H1 (cell line): ENCODE measurements at regions not wholly inside any gene's neighbourhood (a gene's known extent, or its start where the extent isn't known, plus 50 kb on each side); places are given as distances from the start of the nearest gene placed in this dataset.

Experiments
- CTCF ChIA-PET: fragments of 300-600 bp; sonication (Branson Sonifier 250); formaldehyde crosslinking; loops from one replicate; lab custom pipeline; 2021; ENCODE audit not compliant: partially characterized antibody; lab: Charles Lee
- POLR2A ChIA-PET: fragments of 300-600 bp; sonication (Branson Sonifier 250); formaldehyde crosslinking; loops from one replicate; lab custom pipeline; 2021; ENCODE audit warnings: inconsistent platforms; ENCODE audit not compliant: partially characterized antibody; lab: Charles Lee
- DNase-seq, 2 experiments: peaks; one replicate each; pipeline versions ENCODE4 v3.0.0 to v3.0.0-alpha.2; 2010 to 2022; ENCODE audit warnings: low spot score in 2 of 2, low read depth in 1 of 2, mixed read lengths in 1 of 2
- FAIRE-seq: peaks from 2 replicates; lab custom pipeline; 2011; peaks lifted over from hg19 to GRCh38; lab: Jason Lieb, UNC
- H2AFZ ChIP-seq: 2 replicates; pipeline ENCODE4 v1.8.1; 2012; ENCODE audit warnings: low read length, inconsistent platforms
- H2AK5ac ChIP-seq: 2 replicates; pipeline ENCODE4 v1.6.1; 2013; ENCODE audit warnings: low read depth, low read length
- H2BK120ac ChIP-seq: replicated peaks from 2 replicates; pipeline ENCODE3; 2013; ENCODE audit warnings: low read depth, low read length, inconsistent platforms
- H2BK12ac ChIP-seq: 2 replicates; pipeline ENCODE4 v1.6.1; 2013; ENCODE audit warnings: low read depth, low read length
- H2BK15ac ChIP-seq: 2 replicates; pipeline ENCODE4 v1.6.1; 2013; ENCODE audit warnings: low read length
- H2BK20ac ChIP-seq: 2 replicates; pipeline ENCODE4 v1.6.1; 2013; ENCODE audit warnings: low read length
- H2BK5ac ChIP-seq: 2 replicates; pipeline ENCODE4 v1.6.1; 2013; ENCODE audit warnings: low read depth, low read length
- H3K14ac ChIP-seq: 2 replicates; pipeline ENCODE4 v1.6.1; 2013; ENCODE audit warnings: inconsistent platforms; ENCODE audit not compliant: insufficient read length
- H3K18ac ChIP-seq: 2 replicates; pipeline ENCODE4 v1.6.1; 2013; ENCODE audit warnings: low read length; ENCODE audit errors: extremely low read depth
- H3K23ac ChIP-seq: 2 replicates; pipeline ENCODE4 v1.6.1; 2013; ENCODE audit warnings: inconsistent platforms; ENCODE audit not compliant: insufficient read length
- H3K23me2 ChIP-seq: 2 replicates; pipeline ENCODE4 v1.6.1; 2013; ENCODE audit warnings: low read depth, low read length
- H3K27ac ChIP-seq: 2 replicates; pipeline ENCODE4 v1.6.1; 2011; ENCODE audit warnings: low read depth, low read length, inconsistent platforms
- H3K27me3 ChIP-seq, 4 experiments: replicated peaks in 1 of 4; 1 replicate in 1 of 4; 2 replicates in 3 of 4; pipeline versions ENCODE4 v1.6.1 to v1.8.1; 2011 to 2013; ENCODE audit warnings: low read length in 3 of 4, mild to moderate bottlenecking in 3 of 4, inconsistent platforms in 2 of 4, mixed read lengths in 2 of 4, moderate library complexity in 1 of 4; ENCODE audit not compliant: control insufficient read depth in 3 of 4, insufficient read depth in 3 of 4; ENCODE audit errors: extremely low read depth in 1 of 4
- H3K36me3 ChIP-seq, 4 experiments: 2 replicates each; pipeline versions ENCODE4 v1.6.1 to v1.8.1; 2011 to 2013; ENCODE audit warnings: mild to moderate bottlenecking in 4 of 4, low read length in 3 of 4, moderate library complexity in 2 of 4, control low read depth in 1 of 4, inconsistent platforms in 1 of 4; ENCODE audit not compliant: insufficient read depth in 4 of 4, control insufficient read depth in 2 of 4
- H3K4ac ChIP-seq: replicated peaks from 2 replicates; pipeline ENCODE3; 2013; ENCODE audit warnings: low read length, low read depth, mixed read lengths, inconsistent platforms; ENCODE audit not compliant: insufficient read length
- H3K4me1 ChIP-seq, 4 experiments: replicated peaks in 1 of 4; 1 replicate in 1 of 4; 2 replicates in 3 of 4; pipeline versions ENCODE4 v1.6.1 to v1.8.1; 2011 to 2013; ENCODE audit warnings: low read length in 3 of 4, inconsistent platforms in 2 of 4, mixed read lengths in 1 of 4; ENCODE audit not compliant: insufficient read depth in 4 of 4, control insufficient read depth in 3 of 4
- H3K4me2 ChIP-seq, 2 experiments: 2 replicates each; pipeline versions ENCODE4 v1.6.1 to v1.8.1; 2011 to 2013; ENCODE audit warnings: low read depth in 2 of 2, low read length in 2 of 2, control low read depth in 1 of 2, inconsistent platforms in 1 of 2, mild to moderate bottlenecking in 1 of 2; ENCODE audit not compliant: insufficient read depth in 1 of 2
- H3K4me3 ChIP-seq, 4 experiments: fragments of 200-600, 300-600 bp in 1 of 4; sonication (generic), shearing (Covaris generic), sonication (Bioruptor Twin) in 1 of 4; 2 replicates each; pipeline versions ENCODE4 v1.5.1 to v1.8.1; 2011 to 2016; ENCODE audit warnings: low read length in 4 of 4, low read depth in 3 of 4, control low read depth in 2 of 4, inconsistent platforms in 2 of 4, mild to moderate bottlenecking in 2 of 4, mixed read lengths in 1 of 4, moderate library complexity in 1 of 4; ENCODE audit not compliant: insufficient read depth in 2 of 4; ENCODE audit errors: extremely low read depth in 1 of 4
- H3K56ac ChIP-seq: replicated peaks from 2 replicates; pipeline ENCODE3; 2013; ENCODE audit warnings: low read depth, mild to moderate bottlenecking, mixed read lengths, low read length, inconsistent platforms; ENCODE audit not compliant: insufficient read length
- H3K79me1 ChIP-seq: 2 replicates; pipeline ENCODE4 v1.6.1; 2013; ENCODE audit warnings: low read depth, low read length, control low read depth
- H3K79me2 ChIP-seq, 2 experiments: 2 replicates each; pipeline versions ENCODE4 v1.6.1 to v1.8.1; 2012 to 2013; ENCODE audit warnings: low read length in 2 of 2, mild to moderate bottlenecking in 2 of 2, inconsistent platforms in 1 of 2; ENCODE audit not compliant: insufficient read depth in 2 of 2, control insufficient read depth in 1 of 2
- H3K9ac ChIP-seq, 4 experiments: replicated peaks in 1 of 4; 1 replicate in 1 of 4; 2 replicates in 3 of 4; pipeline versions ENCODE4 v1.6.1 to v1.8.1; 2011 to 2013; ENCODE audit warnings: low read depth in 3 of 4, low read length in 3 of 4, control low read depth in 2 of 4, mild to moderate bottlenecking in 2 of 4, moderate library complexity in 2 of 4, inconsistent platforms in 1 of 4; ENCODE audit errors: extremely low read depth in 1 of 4
- H3K9me3 ChIP-seq, 2 experiments: 2 replicates each; pipeline versions ENCODE4 v1.6.1 to v1.8.1; 2012 to 2013; ENCODE audit warnings: mild to moderate bottlenecking in 2 of 2, moderate library complexity in 2 of 2, control low read depth in 1 of 2, inconsistent platforms in 1 of 2, low read depth in 1 of 2, low read length in 1 of 2, mixed read lengths in 1 of 2; ENCODE audit not compliant: insufficient read depth in 2 of 2
- H4K20me1 ChIP-seq, 2 experiments: replicated peaks in 1 of 2; 2 replicates each; pipeline versions ENCODE3 to v1.8.1; 2011 to 2013; ENCODE audit warnings: inconsistent platforms in 2 of 2, low read length in 2 of 2, mild to moderate bottlenecking in 1 of 2; ENCODE audit not compliant: insufficient read depth in 2 of 2, control insufficient read depth in 1 of 2
- H4K5ac ChIP-seq: 2 replicates; pipeline ENCODE4 v1.6.1; 2013; ENCODE audit warnings: low read length, low read depth, mixed read lengths, inconsistent platforms; ENCODE audit not compliant: insufficient read length
- H4K8ac ChIP-seq: 2 replicates; pipeline ENCODE4 v1.8.0; 2013; ENCODE audit warnings: mild to moderate bottlenecking, moderate library complexity, low read length, inconsistent platforms; ENCODE audit not compliant: insufficient read depth; ENCODE audit errors: extremely low read depth
- H4K91ac ChIP-seq: replicated peaks from 2 replicates; pipeline ENCODE3; 2013; ENCODE audit warnings: low read length, mixed read lengths, inconsistent platforms; ENCODE audit not compliant: insufficient read length
- CEBPB ChIP-seq: IDR thresholded peaks from 2 replicates; pipeline ENCODE4 v1.6.1; 2012; ENCODE audit warnings: low read depth, low read length
- CHD1 ChIP-seq: IDR thresholded peaks from 2 replicates; pipeline ENCODE4 v1.6.1; 2012; ENCODE audit warnings: low read depth, low read length, improper control_type of control experiment
- FOSL1 ChIP-seq: IDR thresholded peaks from 2 replicates; pipeline ENCODE4 v1.6.1; 2011; ENCODE audit warnings: mild to moderate bottlenecking, low read depth, low read length, moderate library complexity; ENCODE audit not compliant: insufficient read depth
- GABPA ChIP-seq: IDR thresholded peaks from 2 replicates; pipeline ENCODE4 v1.6.1; 2011; ENCODE audit warnings: mild to moderate bottlenecking, low read length, moderate library complexity, borderline replicate concordance; ENCODE audit not compliant: insufficient read depth
- HDAC2 ChIP-seq, 2 experiments: fragments of 300-600 bp in 1 of 2; sonication (generic) in 1 of 2; IDR thresholded peaks; 2 replicates each; pipeline ENCODE4 v1.6.1; 2011 to 2012; ENCODE audit warnings: low read depth in 2 of 2, low read length in 2 of 2, mild to moderate bottlenecking in 2 of 2, moderate library complexity in 2 of 2, borderline replicate concordance in 1 of 2, inconsistent platforms in 1 of 2
- PHF8 ChIP-seq: fragments of 200-600 bp; sonication (generic); conservative IDR thresholded peaks from 2 replicates; pipeline ENCODE4 v1.7.1; 2012; ENCODE audit warnings: low read depth, mild to moderate bottlenecking, inconsistent platforms, low read length, moderate library complexity
- POLR2AphosphoS5 ChIP-seq: IDR thresholded peaks from 2 replicates; pipeline ENCODE4 v1.6.1; 2011; ENCODE audit warnings: low read depth, low read length
- RAD21 ChIP-seq, 2 experiments: IDR thresholded peaks in 1 of 2; conservative IDR thresholded peaks in 1 of 2; 2 replicates each; pipeline ENCODE4 v1.6.1; 2011; ENCODE audit warnings: low read depth in 2 of 2, low read length in 2 of 2, improper control_type of control experiment in 1 of 2, inconsistent platforms in 1 of 2, mild to moderate bottlenecking in 1 of 2, moderate library complexity in 1 of 2
- RFX5 ChIP-seq: IDR thresholded peaks from 2 replicates; pipeline ENCODE4 v1.6.1; 2011; ENCODE audit warnings: low read depth, low read length, improper control_type of control experiment, borderline replicate concordance
- SIN3A ChIP-seq, 2 experiments: IDR thresholded peaks in 1 of 2; conservative IDR thresholded peaks in 1 of 2; 2 replicates each; pipeline ENCODE4 v1.6.1; 2011 to 2012; ENCODE audit warnings: low read length in 2 of 2, improper control_type of control experiment in 1 of 2, low read depth in 1 of 2, mild to moderate bottlenecking in 1 of 2
- SIRT6 ChIP-seq: IDR thresholded peaks from one replicate; pipeline ENCODE4 v1.7.1; 2012; ENCODE audit warnings: low read length, inconsistent platforms
- SP1 ChIP-seq: IDR thresholded peaks from 2 replicates; pipeline ENCODE4 v1.6.1; 2011; ENCODE audit warnings: low read depth, low read length
- WGBS, 2 experiments: shearing (Covaris generic) in 1 of 2; methylation state at CpG; one replicate each; pipeline versions ENCODE4 v1.1.6 to v1.1.7; 2013 to 2015; ENCODE audit warnings: low lambda C conversion rate in 2 of 2, mixed read lengths in 2 of 2, inconsistent platforms in 1 of 2, low coverage in 1 of 2, missing lambda C conversion rate in 1 of 2; ENCODE audit not compliant: insufficient replicate concordance in 2 of 2, insufficient coverage in 1 of 2, insufficient read length in 1 of 2; ENCODE audit errors: extremely low coverage in 1 of 2, missing lambda C conversion rate in 1 of 2; 5-methylcytosine and 5-hydroxymethylcytosine counted together
- TF ChIP-seq, protein P1 (sequence below): IDR thresholded peaks from 2 replicates; pipeline ENCODE4 v1.6.1; 2011; ENCODE audit warnings: low read length, improper control_type of control experiment

DNA sequence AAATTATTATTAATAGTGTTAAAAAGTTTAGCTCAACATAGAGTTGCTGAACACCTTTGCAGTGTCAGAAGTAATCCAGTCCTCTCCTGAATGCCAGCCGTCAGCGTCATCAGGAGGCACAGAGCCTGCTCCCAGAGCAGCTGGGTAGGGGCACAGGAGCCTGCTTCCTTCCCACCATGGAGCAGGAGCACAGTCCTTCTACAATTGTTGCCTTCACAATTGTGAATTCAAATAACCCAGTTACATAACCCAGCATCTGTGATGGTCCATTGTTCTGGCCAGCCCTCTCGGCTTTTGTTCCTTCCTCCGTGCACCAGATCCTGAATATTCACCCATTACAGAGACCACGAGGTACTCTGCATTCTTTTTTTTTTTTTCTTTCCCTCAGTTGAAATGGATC lies 393.9 kb upstream of the MAF start:
- Histone ChIP-seq H3K18ac (no peak overlapping the region), H3K4me1 (peaks cover 2 to 7% (median 5%) of the 10 kb centered on the region in 4 experiments; a peak in 3 of 7 replicates), H4K20me1 (no peaks in the 10 kb centered on the region), H4K8ac (no peak overlapping the region), H2BK120ac (no peak overlapping the region), H3K27ac (no peak overlapping the region), H3K14ac (no peak overlapping the region), H2BK20ac (no peak overlapping the region), H3K4me2 (no peak overlapping the region), H2AFZ (no peak overlapping the region), H3K27me3 (no peaks in the 10 kb centered on the region), H4K5ac (no peak overlapping the region), H3K9me3 (0 out of 4 replicates have a peak, but pooled peaks cover 0 to 4% of the 10 kb centered on the region in 2 experiments), H3K56ac (no peak overlapping the region), H3K36me3 (no peaks in the 10 kb centered on the region), H2BK5ac (no peak overlapping the region), H3K79me1 (no peaks in the 10 kb centered on the region), H4K91ac (no peak overlapping the region), H2BK15ac (no peak overlapping the region), H3K23me2 (no peaks in the 10 kb centered on the region), H3K79me2 (no peaks in the 10 kb centered on the region), H3K9ac (no peak overlapping the region), H2AK5ac (no peak overlapping the region), H3K4me3 (no peak overlapping the region), H2BK12ac (no peak overlapping the region), H3K23ac (no peak overlapping the region), H3K4ac (no peak overlapping the region)
- FAIRE-seq (no peak), DNase-seq (no peak)
- POLR2A ChIA-PET = no interaction called here
- CTCF ChIA-PET = no interaction called here
- 63% methylated on average over 5 of the region's 5 CpGs; no CpG with 5 or more reads in 1 of the 2 experiments for WGBS, 2 experiments
- TF ChIP-seq SP1 (no peak), RFX5 (no peak), POLR2AphosphoS5 (no peak), HDAC2 (IDR thresholded peaks at IDR 0.05; ENCODE audit: borderline replicate concordance in 1 of 2, low read depth in 2 of 2, low read length in 2 of 2) (no peak), CEBPB (no peak), SIN3A (conservative IDR thresholded peaks at IDR 0.05 in 1 of 2, IDR thresholded peaks at IDR 0.05 in 1 of 2; ENCODE audit: low read depth in 1 of 2, low read length in 2 of 2) (no peak), CHD1 (no peak), FOSL1 (no peak), RAD21 (IDR thresholded peaks at IDR 0.05 in 1 of 2, conservative IDR thresholded peaks at IDR 0.05 in 1 of 2; ENCODE audit: low read depth in 2 of 2, low read length in 2 of 2) (no peak), GABPA (no peak), PHF8 (no peak), SIRT6 (no peak)
- TF ChIP-seq, protein P1, sequence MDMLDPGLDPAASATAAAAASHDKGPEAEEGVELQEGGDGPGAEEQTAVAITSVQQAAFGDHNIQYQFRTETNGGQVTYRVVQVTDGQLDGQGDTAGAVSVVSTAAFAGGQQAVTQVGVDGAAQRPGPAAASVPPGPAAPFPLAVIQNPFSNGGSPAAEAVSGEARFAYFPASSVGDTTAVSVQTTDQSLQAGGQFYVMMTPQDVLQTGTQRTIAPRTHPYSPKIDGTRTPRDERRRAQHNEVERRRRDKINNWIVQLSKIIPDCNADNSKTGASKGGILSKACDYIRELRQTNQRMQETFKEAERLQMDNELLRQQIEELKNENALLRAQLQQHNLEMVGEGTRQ = no peak
